Neutrophil (primary cell): ENCODE measurements at regions not wholly inside any gene's neighbourhood (a gene's known extent, or its start where the extent isn't known, plus 50 kb on each side); places are given as distances from the start of the nearest gene placed in this dataset.
"Not testable (repeated sequence)": the region's sequence is repeated elsewhere in the genome, so short reads cannot be mapped to it uniquely, and the experiment has no call there.

ENCODE experiments used
- H3K27ac ChIP-seq: fragments of 200-600 bp; sonication (generic); 2 replicates; pipeline ENCODE4 v1.5.1; 2016; ENCODE audit warnings: mild to moderate bottlenecking, moderate library complexity
- H3K27me3 ChIP-seq: fragments of 200-600 bp; sonication (generic); 2 replicates; pipeline ENCODE4 v1.6.0; 2016; ENCODE audit warnings: mild to moderate bottlenecking
- H3K36me3 ChIP-seq: fragments of 200-600 bp; sonication (generic); 2 replicates; pipeline ENCODE4 v1.5.1; 2017
- H3K4me1 ChIP-seq, 2 experiments: fragments of 200-600 bp in 1 of 2; sonication (generic) in 1 of 2; 1 replicate in 1 of 2; 2 replicates in 1 of 2; pipeline versions ENCODE4 v1.5.1 to v1.6.1; 2013 to 2016; ENCODE audit warnings: low read depth in 1 of 2, low read length in 1 of 2, mild to moderate bottlenecking in 1 of 2, moderate library complexity in 1 of 2; ENCODE audit not compliant: control insufficient read depth in 1 of 2, insufficient read depth in 1 of 2
- H3K4me3 ChIP-seq, 2 experiments: fragments of 200-600 bp in 1 of 2; sonication (generic) in 1 of 2; 1 replicate in 1 of 2; 2 replicates in 1 of 2; pipeline ENCODE4 v1.5.1; 2013 to 2016; ENCODE audit warnings: low read depth in 1 of 2, low read length in 1 of 2, mild to moderate bottlenecking in 1 of 2, moderate library complexity in 1 of 2
- H3K9me3 ChIP-seq: fragments of 200-600 bp; sonication (generic); 2 replicates; pipeline ENCODE4 v1.5.1; 2016
- TF ChIP-seq, protein P1 (sequence below): fragments of 200-600 bp; sonication (generic); IDR thresholded peaks from 2 replicates; pipeline ENCODE4 v1.5.1; 2016; ENCODE audit warnings: antibody characterized with exemption

DNA sequence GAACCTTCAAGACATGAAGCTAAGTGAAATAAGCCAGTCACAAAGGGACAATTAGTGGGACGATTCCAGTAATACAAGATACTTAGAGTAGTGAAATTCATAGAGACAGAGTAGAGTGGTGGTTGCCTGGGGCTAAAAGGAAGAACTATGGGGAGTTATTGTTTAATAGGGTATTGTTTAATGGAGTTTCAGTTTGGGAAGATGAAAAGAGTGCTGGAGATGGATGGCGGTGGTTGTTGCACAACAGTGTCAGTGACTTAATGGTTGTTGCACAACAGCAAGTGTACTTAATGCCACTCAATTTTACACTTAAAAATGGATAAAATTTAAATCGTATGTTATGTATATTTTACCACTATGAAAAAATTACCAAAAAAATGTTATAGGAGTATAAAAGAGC is 209.7 kb upstream of the TENT5A start:
- TF ChIP-seq, protein P1, sequence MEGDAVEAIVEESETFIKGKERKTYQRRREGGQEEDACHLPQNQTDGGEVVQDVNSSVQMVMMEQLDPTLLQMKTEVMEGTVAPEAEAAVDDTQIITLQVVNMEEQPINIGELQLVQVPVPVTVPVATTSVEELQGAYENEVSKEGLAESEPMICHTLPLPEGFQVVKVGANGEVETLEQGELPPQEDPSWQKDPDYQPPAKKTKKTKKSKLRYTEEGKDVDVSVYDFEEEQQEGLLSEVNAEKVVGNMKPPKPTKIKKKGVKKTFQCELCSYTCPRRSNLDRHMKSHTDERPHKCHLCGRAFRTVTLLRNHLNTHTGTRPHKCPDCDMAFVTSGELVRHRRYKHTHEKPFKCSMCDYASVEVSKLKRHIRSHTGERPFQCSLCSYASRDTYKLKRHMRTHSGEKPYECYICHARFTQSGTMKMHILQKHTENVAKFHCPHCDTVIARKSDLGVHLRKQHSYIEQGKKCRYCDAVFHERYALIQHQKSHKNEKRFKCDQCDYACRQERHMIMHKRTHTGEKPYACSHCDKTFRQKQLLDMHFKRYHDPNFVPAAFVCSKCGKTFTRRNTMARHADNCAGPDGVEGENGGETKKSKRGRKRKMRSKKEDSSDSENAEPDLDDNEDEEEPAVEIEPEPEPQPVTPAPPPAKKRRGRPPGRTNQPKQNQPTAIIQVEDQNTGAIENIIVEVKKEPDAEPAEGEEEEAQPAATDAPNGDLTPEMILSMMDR: no peak
- H3K4me1 ChIP-seq: peaks cover 6 to 11% of the 10 kb centered on the region in 2 experiments
- no peak overlapping the region for H3K4me3 ChIP-seq
- peak overlapping the region; percentile 26 for H3K27ac ChIP-seq
- no peaks in the 10 kb centered on the region for H3K27me3 ChIP-seq
- H3K9me3 ChIP-seq: no peaks in the 10 kb centered on the region
- H3K36me3 ChIP-seq: no peaks in the 10 kb centered on the region

DNA sequence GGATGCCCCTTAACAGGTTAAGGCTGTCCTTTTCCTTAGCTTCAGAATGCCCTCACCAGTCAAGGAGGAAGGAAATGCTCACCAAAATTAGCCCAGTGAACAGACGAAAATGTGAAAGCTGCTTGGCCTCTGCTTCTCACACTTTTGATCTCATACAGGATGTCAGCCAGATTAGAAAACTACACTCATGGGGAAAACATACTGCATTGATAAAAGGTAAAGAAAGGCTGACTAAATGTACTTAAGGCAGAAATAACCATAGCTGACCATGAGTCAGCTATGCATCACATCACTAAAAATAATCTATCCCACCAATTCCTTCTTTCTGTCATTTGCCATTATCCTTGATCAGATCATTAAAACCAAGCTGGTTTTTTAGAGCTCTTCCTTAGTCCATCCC is 198.4 kb upstream of the TENT5A start:
- no peaks in the 10 kb centered on the region for H3K9me3 ChIP-seq
- TF ChIP-seq, protein P1: no peak
- H3K27ac ChIP-seq: no peak overlapping the region
- no peaks in the 10 kb centered on the region for H3K36me3 ChIP-seq
- no peaks in the 10 kb centered on the region for H3K27me3 ChIP-seq
- H3K4me3 ChIP-seq: no peak overlapping the region
- peaks cover 0 to 6% of the 10 kb centered on the region in 2 experiments for H3K4me1 ChIP-seq

DNA sequence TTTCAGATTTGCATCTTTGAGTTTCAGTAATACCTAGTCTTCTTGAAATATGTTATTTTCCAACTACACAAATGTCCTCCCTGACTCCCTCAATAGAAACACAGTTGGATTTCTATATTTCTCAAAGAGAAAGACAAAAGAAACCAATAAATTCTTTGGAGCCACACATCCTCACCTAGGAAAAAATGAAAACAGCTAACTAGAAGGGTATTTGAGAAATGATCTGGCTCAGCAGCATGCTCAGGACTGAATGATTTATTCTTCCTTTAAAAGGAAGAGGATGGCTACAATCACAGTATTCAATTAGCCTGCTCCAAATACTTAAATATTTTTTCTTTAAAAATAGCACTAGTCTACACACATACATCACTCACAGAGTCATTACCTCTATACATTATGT is 196.4 kb upstream of the TENT5A start:
- Histone ChIP-seq H3K27ac (no peak overlapping the region), H3K4me3 (no peak overlapping the region), H3K36me3 (no peaks in the 10 kb centered on the region), H3K9me3 (no peaks in the 10 kb centered on the region), H3K27me3 (no peaks in the 10 kb centered on the region), H3K4me1 (peaks cover 0 to 6% of the 10 kb centered on the region in 2 experiments)
- TF ChIP-seq, protein P1: no peak

DNA sequence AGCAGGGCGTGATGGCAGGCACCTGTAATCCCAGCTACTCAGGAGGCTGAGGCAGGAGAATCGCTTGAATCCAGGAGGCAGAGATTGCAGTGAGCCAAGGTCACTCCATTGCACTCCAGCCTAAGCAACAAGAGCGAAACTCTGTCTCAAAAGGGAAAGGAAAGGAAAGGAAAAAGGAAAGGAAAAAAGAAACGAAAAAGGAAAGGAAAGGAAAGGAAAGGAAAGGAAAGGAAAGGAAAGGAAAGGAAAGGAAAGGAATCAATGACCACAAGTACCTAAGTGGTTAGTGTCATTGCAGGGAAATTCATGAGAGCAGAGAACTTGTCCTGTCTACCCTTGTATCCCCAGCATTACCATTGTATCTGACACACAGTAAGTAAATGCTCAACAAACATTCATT is 195.7 kb upstream of the TENT5A start:
- H3K36me3 ChIP-seq, H3K9me3 ChIP-seq, H3K27me3 ChIP-seq, H3K4me1 ChIP-seq, H3K27ac ChIP-seq, H3K4me3 ChIP-seq: not testable (repeated sequence)

DNA sequence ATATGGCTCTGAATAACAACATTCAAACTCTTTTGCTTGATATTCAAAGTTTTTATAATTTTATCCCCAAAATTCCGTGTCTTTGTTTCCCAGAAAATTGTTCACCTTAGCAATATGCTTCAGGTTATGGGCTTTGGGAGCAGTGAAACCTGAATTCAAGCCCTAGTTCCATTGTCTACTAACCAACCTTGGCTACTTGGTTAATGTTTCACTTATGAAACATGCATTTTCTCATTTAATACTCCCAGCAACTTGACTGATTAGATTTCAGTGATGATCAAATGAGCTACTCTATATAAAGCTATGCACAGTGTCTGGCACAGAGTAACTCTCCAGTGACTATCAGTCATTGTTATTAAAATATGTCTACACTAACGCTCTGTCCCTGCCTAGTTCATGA is 192.2 kb upstream of the TENT5A start:
- TF ChIP-seq, protein P1: no peak
- no peak overlapping the region for H3K27ac ChIP-seq
- H3K27me3 ChIP-seq: no peaks in the 10 kb centered on the region
- no peaks in the 10 kb centered on the region for H3K36me3 ChIP-seq
- no peaks in the 10 kb centered on the region for H3K9me3 ChIP-seq
- H3K4me1 ChIP-seq: peaks cover 25 to 28% of the 10 kb centered on the region in 2 experiments
- H3K4me3 ChIP-seq: no peak overlapping the region

DNA sequence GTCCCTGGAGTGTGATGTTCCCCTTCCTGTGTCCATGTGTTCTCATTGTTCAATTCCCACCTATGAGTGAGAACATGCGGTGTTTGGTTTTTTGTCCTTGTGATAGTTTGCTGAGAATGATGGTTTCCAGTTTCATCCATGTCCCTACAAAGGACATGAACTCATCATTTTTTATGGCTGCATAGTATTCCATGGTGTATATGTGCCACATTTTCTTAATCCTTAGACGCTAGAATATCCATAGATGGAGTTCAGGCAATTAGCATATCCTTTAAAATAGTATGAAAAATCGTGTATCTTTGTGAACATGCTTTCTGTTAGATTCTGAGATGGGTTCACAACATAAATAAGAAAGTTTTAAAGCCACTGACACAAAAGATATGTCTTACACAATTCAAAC is 190.4 kb upstream of the TENT5A start:
- H3K4me3 ChIP-seq, H3K36me3 ChIP-seq, H3K27ac ChIP-seq, H3K27me3 ChIP-seq, H3K9me3 ChIP-seq: not testable (repeated sequence)
- peaks cover 43 to 44% of the 10 kb centered on the region in 2 experiments for H3K4me1 ChIP-seq

DNA sequence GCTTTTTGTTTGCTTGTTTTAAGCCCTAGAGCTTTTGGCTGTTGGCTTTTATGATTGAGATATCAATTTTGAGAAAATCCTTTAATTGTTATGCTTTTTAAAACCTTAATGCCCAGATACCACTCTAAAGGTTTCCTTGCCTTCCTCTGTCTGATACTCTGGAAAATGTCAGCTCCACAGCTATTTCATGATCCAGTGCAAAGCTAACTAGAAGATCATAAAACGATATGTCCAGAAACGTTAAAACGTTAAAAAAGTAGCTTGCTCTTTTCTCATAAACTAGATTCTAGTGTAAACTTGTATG is 189.5 kb upstream of the TENT5A start:
- H3K9me3 ChIP-seq: no peaks in the 10 kb centered on the region
- TF ChIP-seq, protein P1: no peak
- H3K4me3 ChIP-seq: no peak overlapping the region

More for the DNA sequence above, 189.5 kb upstream of the TENT5A start:
- Histone ChIP-seq H3K36me3 (no peaks in the 10 kb centered on the region), H3K4me1 (peaks cover 43 to 49% of the 10 kb centered on the region in 2 experiments), H3K27ac (peak overlapping the region; percentile 66), H3K27me3 (no peaks in the 10 kb centered on the region)
